ENCODE measurements at regions not wholly inside any gene's neighbourhood (a gene's known extent, or its start where the extent isn't known, plus 50 kb on each side); places are given as distances from the start of the nearest gene placed in this dataset.

DNA sequence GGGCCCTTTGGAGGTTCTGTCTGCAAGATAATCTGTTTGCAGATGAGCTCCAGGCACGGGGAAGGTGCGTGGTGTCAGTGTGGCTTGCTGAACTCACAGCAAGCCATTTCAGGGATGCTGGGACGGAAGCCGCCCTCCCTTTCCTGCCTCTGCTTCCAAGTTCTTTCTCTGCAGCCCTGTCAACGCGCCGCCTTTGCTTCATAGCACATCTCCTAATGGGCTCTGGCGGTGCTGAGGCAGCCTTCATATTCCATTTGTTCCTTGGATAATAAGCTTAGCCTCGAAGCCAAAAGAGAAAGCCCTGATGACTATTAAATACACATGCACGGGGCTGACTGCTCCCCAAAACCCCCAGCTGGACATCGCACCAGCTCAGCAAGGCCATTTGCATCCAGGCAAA, 81.7 kb upstream of the TAF1B start:
- H3K27ac ChIP-seq (ENCODE audit: low read depth, low read length) = no peak overlapping the region
- WGBS (ENCODE audit: insufficient coverage) = 53% methylated on average over 7 of the region's 11 CpGs
- peaks cover 45% of the 10 kb centered on the region for H3K4me1 ChIP-seq (ENCODE audit: control insufficient read depth, insufficient read depth, low read length)
- H3K9me3 ChIP-seq (ENCODE audit: control insufficient read depth, insufficient read depth, low read length) = no peaks in the 10 kb centered on the region
- H3K4me3 ChIP-seq (ENCODE audit: low read depth, low read length) = no peak overlapping the region
- H3K27me3 ChIP-seq (ENCODE audit: control insufficient read depth, insufficient read depth, low read length) = no peaks in the 10 kb centered on the region
- H3K36me3 ChIP-seq (ENCODE audit: control insufficient read depth, insufficient read depth, low read length) = no peaks in the 10 kb centered on the region
- DNase-seq (ENCODE audit: low read depth in 4 of 6, low spot score in 6 of 6) = peak in 3 of 6 donors; percentile 33 to 91 (median 75)

- H3K27ac ChIP-seq (ENCODE audit: low read depth, low read length) = no peak overlapping the region
- H3K36me3 ChIP-seq (ENCODE audit: control insufficient read depth, insufficient read depth, low read length) = no peaks in the 10 kb centered on the region
- peaks cover 40% of the 10 kb centered on the region for H3K4me1 ChIP-seq (ENCODE audit: control insufficient read depth, insufficient read depth, low read length)
- no peak overlapping the region for H3K4me3 ChIP-seq (ENCODE audit: low read depth, low read length)
- 78% methylated on average over 4 of the region's 5 CpGs for WGBS (ENCODE audit: insufficient coverage)
- H3K27me3 ChIP-seq (ENCODE audit: control insufficient read depth, insufficient read depth, low read length) = no peaks in the 10 kb centered on the region
- H3K9me3 ChIP-seq (ENCODE audit: control insufficient read depth, insufficient read depth, low read length) = no peaks in the 10 kb centered on the region
- no peak for DNase-seq (ENCODE audit: low read depth in 4 of 6, low spot score in 6 of 6)
Observed at GRCh38 chr2:9762164-9762563, 81.1 kb upstream of the TAF1B start.

DNA sequence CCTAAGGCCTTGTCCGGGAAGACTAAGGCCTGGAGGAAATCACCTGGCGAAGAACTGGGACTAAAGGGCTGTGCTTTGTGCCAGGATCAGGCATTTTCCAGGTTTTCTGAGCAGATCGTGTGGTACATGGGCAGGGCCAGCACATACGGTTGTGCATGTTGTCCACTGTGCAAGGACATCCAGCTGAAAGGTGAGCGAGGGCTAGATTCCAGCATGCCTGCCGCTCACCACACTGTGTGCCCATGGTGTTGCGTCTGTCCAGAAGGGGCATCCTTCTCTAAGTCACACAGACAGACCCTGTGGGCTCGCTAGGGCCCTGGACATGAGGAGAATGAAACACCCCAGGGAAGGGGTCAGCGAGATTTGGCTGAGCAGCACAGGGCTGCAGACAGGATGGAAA, 80.3 kb upstream of the TAF1B start:
- DNase-seq (ENCODE audit: low read depth in 4 of 6, low spot score in 6 of 6) = no peak
- H3K9me3 ChIP-seq (ENCODE audit: control insufficient read depth, insufficient read depth, low read length) = no peaks in the 10 kb centered on the region
- H3K4me3 ChIP-seq (ENCODE audit: low read depth, low read length) = no peak overlapping the region
- H3K4me1 ChIP-seq (ENCODE audit: control insufficient read depth, insufficient read depth, low read length) = peaks cover 34% of the 10 kb centered on the region
- 92% methylated on average over 7 of the region's 9 CpGs for WGBS (ENCODE audit: insufficient coverage)
- no peaks in the 10 kb centered on the region for H3K27me3 ChIP-seq (ENCODE audit: control insufficient read depth, insufficient read depth, low read length)
- no peaks in the 10 kb centered on the region for H3K36me3 ChIP-seq (ENCODE audit: control insufficient read depth, insufficient read depth, low read length)
- no peak overlapping the region for H3K27ac ChIP-seq (ENCODE audit: low read depth, low read length)

GRCh38 chr2:9763356-9764152, 79.7 kb upstream of the TAF1B start:
- no peaks in the 10 kb centered on the region for H3K9me3 ChIP-seq (ENCODE audit: control insufficient read depth, insufficient read depth, low read length)
- WGBS (ENCODE audit: insufficient coverage) = 79% methylated on average over 4 of the region's 7 CpGs
- peaks cover 35% of the 10 kb centered on the region for H3K4me1 ChIP-seq (ENCODE audit: control insufficient read depth, insufficient read depth, low read length)
- H3K36me3 ChIP-seq (ENCODE audit: control insufficient read depth, insufficient read depth, low read length) = no peaks in the 10 kb centered on the region
- DNase-seq (ENCODE audit: low read depth in 4 of 6, low spot score in 6 of 6) = peak in 1 of 6 donors; percentile 29
- H3K27me3 ChIP-seq (ENCODE audit: control insufficient read depth, insufficient read depth, low read length) = no peaks in the 10 kb centered on the region
- H3K27ac ChIP-seq (ENCODE audit: low read depth, low read length) = no peak overlapping the region
- no peak overlapping the region for H3K4me3 ChIP-seq (ENCODE audit: low read depth, low read length)

DNA sequence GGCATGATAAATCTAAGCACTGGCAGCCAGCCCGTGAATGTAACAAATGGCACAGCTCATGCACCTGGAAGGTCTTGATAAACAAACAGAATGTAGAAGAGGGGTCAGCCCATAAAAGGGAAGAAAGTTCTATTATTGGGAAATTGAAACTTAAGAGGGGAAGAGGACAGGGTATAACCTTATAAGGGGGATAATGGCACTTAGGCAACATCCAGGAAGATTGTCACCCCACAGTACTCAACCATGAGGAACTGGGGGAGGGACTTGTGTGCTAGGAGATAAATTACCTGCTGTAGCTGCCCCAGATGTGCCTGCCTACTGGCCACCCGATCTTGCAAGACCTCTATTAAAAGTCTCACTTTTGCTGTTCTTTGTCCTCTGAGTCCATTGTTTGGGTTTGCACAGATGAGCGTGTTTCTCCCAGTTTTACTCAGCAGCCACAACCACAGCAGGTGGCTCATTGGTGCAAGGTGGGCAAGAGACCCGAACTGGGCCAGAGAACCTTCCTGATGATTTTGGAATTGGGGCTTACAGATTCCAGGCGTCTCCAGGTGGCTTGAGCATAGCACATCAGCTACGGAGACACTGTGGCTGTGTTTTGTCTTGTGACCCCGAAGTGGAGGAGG, 79.0 kb upstream of the TAF1B start:
- 87% methylated on average over 7 of the region's 7 CpGs for WGBS (ENCODE audit: insufficient coverage)
- DNase-seq (ENCODE audit: low read depth in 4 of 6, low spot score in 6 of 6) = no peak

DNA sequence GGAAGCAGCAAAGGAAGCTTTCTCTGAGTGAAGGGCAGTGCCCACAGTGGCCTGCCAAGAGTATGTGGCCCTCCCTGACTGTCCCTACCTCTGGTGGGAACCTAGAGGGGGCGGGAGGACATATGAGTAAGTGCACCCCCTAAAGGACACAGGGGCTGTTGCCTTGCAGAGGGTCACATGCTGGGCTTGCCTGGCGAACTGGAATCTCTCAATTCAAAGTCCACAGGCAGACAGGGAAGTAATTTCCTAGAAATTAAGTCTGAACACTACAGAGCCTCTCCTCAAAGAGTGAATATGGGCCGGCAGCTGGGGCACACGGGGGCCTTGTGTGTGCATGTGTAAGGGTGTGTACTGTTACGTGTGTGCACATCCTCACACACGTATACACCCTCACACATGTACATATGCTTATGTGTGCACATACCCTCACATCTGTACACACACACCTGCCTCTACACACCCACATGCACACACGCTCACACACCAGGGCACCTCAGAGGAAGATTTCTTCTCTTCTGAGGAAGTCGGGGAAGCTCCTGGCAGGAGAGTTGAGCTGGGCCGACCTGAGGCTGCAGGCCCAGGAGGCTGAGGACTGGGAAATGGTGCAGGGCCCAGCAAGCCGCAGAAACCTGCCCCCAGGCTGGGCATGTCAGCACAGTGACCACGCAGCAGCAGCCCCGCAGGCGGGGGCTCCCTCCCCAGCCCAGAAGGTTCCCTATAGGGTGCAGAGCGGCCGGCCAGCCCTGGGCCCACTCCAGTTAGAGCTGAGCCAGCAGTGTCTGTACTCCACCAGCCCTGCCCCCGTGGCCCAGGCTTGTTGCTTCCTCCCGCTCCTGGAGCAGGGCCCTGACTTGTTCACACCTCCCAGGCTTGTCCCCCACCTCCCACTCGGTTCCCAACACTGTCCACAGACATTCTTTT, 77.4 kb upstream of the TAF1B start:
- no peaks in the 10 kb centered on the region for H3K36me3 ChIP-seq (ENCODE audit: control insufficient read depth, insufficient read depth, low read length)
- WGBS (ENCODE audit: insufficient coverage) = 64% methylated on average over 14 of the region's 18 CpGs
- no peaks in the 10 kb centered on the region for H3K9me3 ChIP-seq (ENCODE audit: control insufficient read depth, insufficient read depth, low read length)
- H3K27ac ChIP-seq (ENCODE audit: low read depth, low read length) = no peak overlapping the region
- DNase-seq (ENCODE audit: low read depth in 4 of 6, low spot score in 6 of 6) = no peak
- H3K4me3 ChIP-seq (ENCODE audit: low read depth, low read length) = no peak overlapping the region
- no peaks in the 10 kb centered on the region for H3K27me3 ChIP-seq (ENCODE audit: control insufficient read depth, insufficient read depth, low read length)
- H3K4me1 ChIP-seq (ENCODE audit: control insufficient read depth, insufficient read depth, low read length) = peaks cover 52% of the 10 kb centered on the region

More for the DNA sequence above, 79.0 kb upstream of the TAF1B start:
- Histone ChIP-seq H3K27ac (ENCODE audit: low read depth, low read length) (no peak overlapping the region), H3K9me3 (ENCODE audit: control insufficient read depth, insufficient read depth, low read length) (no peaks in the 10 kb centered on the region), H3K27me3 (ENCODE audit: control insufficient read depth, insufficient read depth, low read length) (no peaks in the 10 kb centered on the region), H3K36me3 (ENCODE audit: control insufficient read depth, insufficient read depth, low read length) (no peaks in the 10 kb centered on the region), H3K4me3 (ENCODE audit: low read depth, low read length) (no peak overlapping the region), H3K4me1 (ENCODE audit: control insufficient read depth, insufficient read depth, low read length) (peaks cover 36% of the 10 kb centered on the region)

DNA sequence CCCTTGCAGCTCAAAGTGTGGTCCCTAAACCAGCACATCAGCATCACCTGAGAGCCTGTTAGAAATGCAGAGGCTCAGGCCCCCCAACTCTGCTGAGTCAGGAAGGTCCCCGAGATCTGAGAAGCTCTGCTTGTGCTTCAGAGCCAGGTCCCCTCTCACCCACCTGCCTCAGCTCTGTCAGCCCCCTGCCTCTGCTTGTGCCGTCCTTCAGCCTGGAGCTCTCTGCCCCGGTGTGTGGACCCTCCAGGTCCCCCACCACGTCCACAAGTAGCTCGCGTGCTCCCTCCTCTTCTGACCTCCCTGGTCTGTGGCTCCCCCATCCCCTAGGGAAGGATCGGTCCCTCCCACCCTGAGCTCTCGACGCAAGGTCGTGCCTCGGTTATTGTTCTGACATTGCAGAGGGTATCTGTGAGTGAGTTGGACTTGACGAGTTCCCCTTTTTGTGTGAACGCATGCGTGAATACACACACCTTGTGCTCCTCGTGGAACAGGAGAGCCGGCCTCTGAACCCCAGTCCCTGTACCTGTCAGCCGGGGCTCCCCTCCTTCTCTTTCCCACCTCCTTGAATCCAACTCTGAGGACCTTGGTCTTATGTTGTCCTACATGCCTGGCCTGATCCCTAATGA, 75.5 kb upstream of the TAF1B start:
- WGBS (ENCODE audit: insufficient coverage) = 82% methylated on average over 17 of the region's 17 CpGs
- Histone ChIP-seq H3K4me1 (ENCODE audit: control insufficient read depth, insufficient read depth, low read length) (peaks cover 61% of the 10 kb centered on the region), H3K27me3 (ENCODE audit: control insufficient read depth, insufficient read depth, low read length) (no peaks in the 10 kb centered on the region), H3K36me3 (ENCODE audit: control insufficient read depth, insufficient read depth, low read length) (no peaks in the 10 kb centered on the region), H3K27ac (ENCODE audit: low read depth, low read length) (no peak overlapping the region), H3K4me3 (ENCODE audit: low read depth, low read length) (no peak overlapping the region), H3K9me3 (ENCODE audit: control insufficient read depth, insufficient read depth, low read length) (no peaks in the 10 kb centered on the region)
- DNase-seq (ENCODE audit: low read depth in 4 of 6, low spot score in 6 of 6) = no peak

- Histone ChIP-seq H3K4me3 (ENCODE audit: low read depth, low read length) (no peak overlapping the region), H3K27me3 (ENCODE audit: control insufficient read depth, insufficient read depth, low read length) (no peaks in the 10 kb centered on the region), H3K36me3 (ENCODE audit: control insufficient read depth, insufficient read depth, low read length) (no peaks in the 10 kb centered on the region), H3K27ac (ENCODE audit: low read depth, low read length) (no peak overlapping the region), H3K9me3 (ENCODE audit: control insufficient read depth, insufficient read depth, low read length) (no peaks in the 10 kb centered on the region), H3K4me1 (ENCODE audit: control insufficient read depth, insufficient read depth, low read length) (peaks cover 60% of the 10 kb centered on the region)
- 50% methylated on average over 5 of the region's 12 CpGs for WGBS (ENCODE audit: insufficient coverage)
- DNase-seq (ENCODE audit: low read depth in 4 of 6, low spot score in 6 of 6) = peak in 1 of 6 donors; percentile 76
Observed at GRCh38 chr2:9768388-9768787, 74.9 kb upstream of the TAF1B start.
